ENCODE measurements at regions not wholly inside any gene's neighbourhood (a gene's known extent, or its start where the extent isn't known, plus 50 kb on each side); places are given as distances from the start of the nearest gene placed in this dataset.

DNA sequence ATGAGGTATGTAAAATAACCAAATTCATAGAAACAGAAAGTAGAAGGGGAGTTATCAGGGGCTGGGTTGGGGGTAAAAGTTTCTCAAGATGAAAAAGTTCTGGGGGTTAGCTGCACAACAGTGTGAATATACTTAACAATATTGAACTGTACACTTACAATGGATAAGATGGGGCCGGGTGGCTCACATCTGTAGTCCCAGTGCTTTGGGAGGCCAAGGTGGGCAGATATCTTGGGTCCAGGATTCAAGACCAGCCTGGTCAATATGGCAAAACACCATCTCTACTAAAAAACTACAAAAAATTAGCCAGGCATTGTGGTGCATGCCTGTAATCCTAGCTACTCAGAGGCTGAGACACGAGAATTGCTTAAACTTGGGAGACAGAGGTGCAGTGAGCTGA lies 274.3 kb downstream of the TJP1 start:
- DNase-seq (ENCODE audit: low read depth) = no peak
- TF ChIP-seq CTCF (IDR thresholded peaks at IDR 0.05; ENCODE audit: insufficient read depth, low read length, severe bottlenecking) = no peak
- H3K27me3 ChIP-seq (ENCODE audit: control insufficient read depth, insufficient read depth, low read length) = no peaks in the 10 kb centered on the region
- no peaks in the 10 kb centered on the region for H3K36me3 ChIP-seq (ENCODE audit: control insufficient read depth, insufficient read depth, low read length)
- no peak overlapping the region for H3K4me3 ChIP-seq (ENCODE audit: low read depth, low read length)
- FAIRE-seq = no peak

DNA sequence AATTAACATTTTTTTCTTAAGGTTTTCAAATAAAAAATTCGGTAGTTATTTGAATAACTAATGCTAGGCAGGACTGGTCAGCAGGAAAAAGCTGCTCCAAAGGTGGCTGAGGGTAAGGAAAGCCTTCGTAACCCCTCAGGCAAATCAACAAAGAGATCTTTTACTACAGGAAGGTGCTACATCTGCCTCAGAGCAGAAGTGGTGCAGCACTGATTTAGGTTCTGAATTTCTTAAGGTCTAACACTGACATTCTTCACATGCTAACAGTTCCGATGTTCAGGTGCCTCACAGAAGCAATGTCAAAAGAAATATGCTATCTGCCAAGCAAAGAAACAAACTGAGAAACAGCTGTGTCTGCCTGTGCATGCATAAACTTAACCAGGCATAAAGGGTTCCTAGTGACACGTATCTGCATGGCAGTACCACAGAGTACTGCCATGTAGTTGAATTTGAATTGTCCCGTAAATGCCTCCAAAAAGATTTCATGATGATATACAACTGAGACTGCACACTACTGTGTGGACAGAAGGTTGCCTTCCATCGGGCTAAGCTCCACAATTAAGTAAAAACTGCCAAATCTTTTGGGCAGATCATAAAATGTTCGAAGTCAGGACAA lies 275.0 kb upstream of the NSMCE3 start:
- Histone ChIP-seq H3K4me3 (ENCODE audit: low read depth, low read length) (no peak overlapping the region), H3K27me3 (ENCODE audit: control insufficient read depth, insufficient read depth, low read length) (no peaks in the 10 kb centered on the region), H3K36me3 (ENCODE audit: control insufficient read depth, insufficient read depth, low read length) (no peaks in the 10 kb centered on the region)
- DNase-seq (ENCODE audit: low read depth) = no peak
- no peak for FAIRE-seq
- no peak for TF ChIP-seq CTCF (IDR thresholded peaks at IDR 0.05; ENCODE audit: insufficient read depth, low read length, severe bottlenecking)

DNA sequence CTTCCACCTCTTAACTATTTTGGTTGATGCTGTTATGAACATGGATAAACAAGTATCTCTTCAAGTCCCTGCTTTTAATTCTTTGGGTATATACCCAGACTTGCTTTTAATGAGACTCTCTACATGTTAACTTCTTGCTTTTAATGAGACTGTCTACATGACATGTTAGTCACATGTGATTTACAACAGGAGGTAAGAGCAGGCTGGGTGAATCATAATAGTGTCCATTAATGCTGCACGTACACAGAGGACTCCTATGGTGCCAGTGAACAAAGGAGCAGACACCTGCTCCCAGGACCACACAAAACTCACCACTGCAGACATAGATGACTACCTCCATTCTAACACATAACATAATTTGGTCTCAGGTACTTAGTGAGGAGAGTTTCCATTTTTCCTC lies 273.4 kb upstream of the NSMCE3 start:
- FAIRE-seq = no peak
- H3K27me3 ChIP-seq (ENCODE audit: control insufficient read depth, insufficient read depth, low read length) = no peaks in the 10 kb centered on the region

GRCh38 chr15:29541309-29541708 lies 271.7 kb upstream of the NSMCE3 start:
- H3K4me3 ChIP-seq (ENCODE audit: low read depth, low read length) = no peak overlapping the region
- TF ChIP-seq CTCF (IDR thresholded peaks at IDR 0.05; ENCODE audit: insufficient read depth, low read length, severe bottlenecking) = no peak
- DNase-seq (ENCODE audit: low read depth) (no peak), FAIRE-seq (no peak)
- H3K27me3 ChIP-seq (ENCODE audit: control insufficient read depth, insufficient read depth, low read length) = no peaks in the 10 kb centered on the region
- H3K36me3 ChIP-seq (ENCODE audit: control insufficient read depth, insufficient read depth, low read length) = no peaks in the 10 kb centered on the region

More for the DNA sequence above, 273.4 kb upstream of the NSMCE3 start:
- no peak for TF ChIP-seq CTCF (IDR thresholded peaks at IDR 0.05; ENCODE audit: insufficient read depth, low read length, severe bottlenecking)
- H3K36me3 ChIP-seq (ENCODE audit: control insufficient read depth, insufficient read depth, low read length) = no peaks in the 10 kb centered on the region
- no peak overlapping the region for H3K4me3 ChIP-seq (ENCODE audit: low read depth, low read length)
- DNase-seq (ENCODE audit: low read depth) = no peak

DNA sequence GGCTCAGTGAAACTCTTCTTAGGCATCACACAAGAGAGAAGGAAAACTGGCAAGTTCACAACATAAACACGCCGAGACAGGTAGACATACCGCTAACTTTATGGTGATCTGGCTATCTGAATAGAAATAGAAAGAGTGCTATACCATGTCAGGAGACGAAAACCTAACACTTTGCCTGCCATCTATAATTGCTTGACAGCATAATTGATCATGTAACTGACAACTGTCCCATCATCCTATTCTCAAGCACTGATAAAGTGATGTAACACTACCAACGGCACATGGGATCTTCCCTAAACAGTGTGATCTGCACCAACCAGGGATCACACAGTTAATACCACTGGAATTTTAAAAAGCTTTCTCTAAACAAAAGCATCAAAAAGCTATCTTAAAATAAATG lies 270.9 kb upstream of the NSMCE3 start:
- FAIRE-seq (no peak), DNase-seq (ENCODE audit: low read depth) (no peak)
- Histone ChIP-seq H3K4me3 (ENCODE audit: low read depth, low read length) (no peak overlapping the region), H3K27me3 (ENCODE audit: control insufficient read depth, insufficient read depth, low read length) (no peaks in the 10 kb centered on the region), H3K36me3 (ENCODE audit: control insufficient read depth, insufficient read depth, low read length) (no peaks in the 10 kb centered on the region)
- no peak for TF ChIP-seq CTCF (IDR thresholded peaks at IDR 0.05; ENCODE audit: insufficient read depth, low read length, severe bottlenecking)

GRCh38 chr15:29539736-29540135 lies 270.1 kb upstream of the NSMCE3 start:
- no peak for TF ChIP-seq CTCF (IDR thresholded peaks at IDR 0.05; ENCODE audit: insufficient read depth, low read length, severe bottlenecking)
- FAIRE-seq = no peak
- H3K27me3 ChIP-seq (ENCODE audit: control insufficient read depth, insufficient read depth, low read length) = no peaks in the 10 kb centered on the region
- DNase-seq (ENCODE audit: low read depth) = no peak
- no peaks in the 10 kb centered on the region for H3K36me3 ChIP-seq (ENCODE audit: control insufficient read depth, insufficient read depth, low read length)
- no peak overlapping the region for H3K4me3 ChIP-seq (ENCODE audit: low read depth, low read length)
